OCI-LY7 (cell line): ENCODE measurements at regions not wholly inside any gene's neighbourhood (a gene's known extent, or its start where the extent isn't known, plus 50 kb on each side); places are given as distances from the start of the nearest gene placed in this dataset.
"Not testable (repeated sequence)": the region's sequence is repeated elsewhere in the genome, so short reads cannot be mapped to it uniquely, and the experiment has no call there.

ENCODE experiments used
- EZH2phosphoT487 ChIP-seq: fragments of 200-600 bp; sonication (generic); IDR thresholded peaks from 2 replicates; pipeline ENCODE4 v1.6.1; 2018; ENCODE audit warnings: low read depth, borderline replicate concordance, mild to moderate bottlenecking, mixed run types, antibody characterized with exemption, low read length, moderate library complexity, mixed read lengths
- TF ChIP-seq, protein P1 (sequence below): fragments of 200-600 bp; sonication (generic); conservative IDR thresholded peaks from 2 replicates; pipeline ENCODE4 v1.5.1; 2014; ENCODE audit warnings: mild to moderate bottlenecking, antibody characterized with exemption, low read length, moderate library complexity, mixed read lengths

- TF ChIP-seq, protein P1, sequence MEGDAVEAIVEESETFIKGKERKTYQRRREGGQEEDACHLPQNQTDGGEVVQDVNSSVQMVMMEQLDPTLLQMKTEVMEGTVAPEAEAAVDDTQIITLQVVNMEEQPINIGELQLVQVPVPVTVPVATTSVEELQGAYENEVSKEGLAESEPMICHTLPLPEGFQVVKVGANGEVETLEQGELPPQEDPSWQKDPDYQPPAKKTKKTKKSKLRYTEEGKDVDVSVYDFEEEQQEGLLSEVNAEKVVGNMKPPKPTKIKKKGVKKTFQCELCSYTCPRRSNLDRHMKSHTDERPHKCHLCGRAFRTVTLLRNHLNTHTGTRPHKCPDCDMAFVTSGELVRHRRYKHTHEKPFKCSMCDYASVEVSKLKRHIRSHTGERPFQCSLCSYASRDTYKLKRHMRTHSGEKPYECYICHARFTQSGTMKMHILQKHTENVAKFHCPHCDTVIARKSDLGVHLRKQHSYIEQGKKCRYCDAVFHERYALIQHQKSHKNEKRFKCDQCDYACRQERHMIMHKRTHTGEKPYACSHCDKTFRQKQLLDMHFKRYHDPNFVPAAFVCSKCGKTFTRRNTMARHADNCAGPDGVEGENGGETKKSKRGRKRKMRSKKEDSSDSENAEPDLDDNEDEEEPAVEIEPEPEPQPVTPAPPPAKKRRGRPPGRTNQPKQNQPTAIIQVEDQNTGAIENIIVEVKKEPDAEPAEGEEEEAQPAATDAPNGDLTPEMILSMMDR = not testable (repeated sequence)
- not testable (repeated sequence) for TF ChIP-seq EZH2phosphoT487
These were observed 90.8 kb upstream of the PLET1 start for GRCh38 chr11:112351423-112351822.
